ENCODE measurements at regions not wholly inside any gene's neighbourhood (a gene's known extent, or its start where the extent isn't known, plus 50 kb on each side); places are given as distances from the start of the nearest gene placed in this dataset.

DNA sequence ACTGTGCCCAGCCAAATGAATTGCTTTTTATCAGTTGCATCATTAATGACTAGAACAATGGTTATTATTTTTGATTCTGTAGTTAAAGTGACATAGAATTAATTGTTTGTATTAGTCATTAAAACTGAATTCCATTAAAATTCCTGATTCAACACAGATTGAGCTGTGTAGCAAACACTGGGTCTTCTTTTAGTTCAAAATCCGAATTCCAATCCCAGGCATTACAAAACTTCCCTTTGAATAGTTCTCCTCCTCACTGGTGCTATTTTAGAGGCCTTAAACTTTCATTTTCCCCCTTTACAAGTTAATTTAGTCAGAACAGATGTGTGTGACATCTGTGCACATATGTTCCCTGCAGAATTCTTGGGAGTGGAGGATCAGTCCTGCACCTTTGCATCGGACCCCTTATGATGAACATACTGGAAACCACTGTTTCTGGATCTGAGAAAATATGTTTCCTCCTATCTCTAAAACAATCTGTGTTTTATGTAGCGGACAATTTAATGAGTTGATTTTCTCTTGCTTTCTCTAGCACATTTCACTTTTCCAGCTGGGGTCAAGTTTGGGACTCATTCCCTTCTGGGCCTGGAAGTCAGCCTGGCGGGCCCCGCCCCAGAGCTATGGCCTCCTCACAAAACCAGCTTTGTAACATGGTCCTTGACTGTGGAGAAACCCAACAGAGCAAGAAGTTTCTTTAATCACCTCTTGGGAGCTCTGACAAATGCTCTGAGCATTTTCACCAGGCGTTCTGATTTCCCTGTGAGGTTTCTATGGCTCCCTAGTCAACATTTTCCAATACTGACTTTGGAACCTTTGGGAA, 87.9 kb upstream of the MAMDC2 start:
- no peak for DNase-seq

GRCh38 chr9:69961843-69962242, 81.8 kb upstream of the MAMDC2 start:
- DNase-seq: no peak

DNA sequence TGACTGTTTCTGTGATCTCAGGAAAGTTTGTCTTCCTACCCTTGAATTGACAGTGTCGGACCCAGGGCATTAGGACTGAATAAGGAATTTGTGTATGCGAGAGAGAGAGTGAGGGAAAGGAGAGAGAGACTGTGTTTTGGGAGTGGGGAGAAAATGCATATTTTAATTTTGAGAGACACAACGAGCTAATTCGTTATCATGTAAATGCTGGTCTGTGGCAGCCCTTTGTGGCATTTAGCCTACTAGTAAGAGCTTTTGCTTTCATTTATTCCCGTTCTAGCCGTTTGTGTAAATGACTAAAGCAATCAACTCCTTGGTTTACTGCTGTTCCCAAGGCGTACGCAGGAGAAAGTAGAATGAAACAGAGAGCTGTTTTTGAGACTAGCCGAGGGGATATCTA, 79.8 kb upstream of the MAMDC2 start:
- DNase-seq: no peak

GRCh38 chr9:69964446-69964845, 79.2 kb upstream of the MAMDC2 start:
- DNase-seq: no peak

DNA sequence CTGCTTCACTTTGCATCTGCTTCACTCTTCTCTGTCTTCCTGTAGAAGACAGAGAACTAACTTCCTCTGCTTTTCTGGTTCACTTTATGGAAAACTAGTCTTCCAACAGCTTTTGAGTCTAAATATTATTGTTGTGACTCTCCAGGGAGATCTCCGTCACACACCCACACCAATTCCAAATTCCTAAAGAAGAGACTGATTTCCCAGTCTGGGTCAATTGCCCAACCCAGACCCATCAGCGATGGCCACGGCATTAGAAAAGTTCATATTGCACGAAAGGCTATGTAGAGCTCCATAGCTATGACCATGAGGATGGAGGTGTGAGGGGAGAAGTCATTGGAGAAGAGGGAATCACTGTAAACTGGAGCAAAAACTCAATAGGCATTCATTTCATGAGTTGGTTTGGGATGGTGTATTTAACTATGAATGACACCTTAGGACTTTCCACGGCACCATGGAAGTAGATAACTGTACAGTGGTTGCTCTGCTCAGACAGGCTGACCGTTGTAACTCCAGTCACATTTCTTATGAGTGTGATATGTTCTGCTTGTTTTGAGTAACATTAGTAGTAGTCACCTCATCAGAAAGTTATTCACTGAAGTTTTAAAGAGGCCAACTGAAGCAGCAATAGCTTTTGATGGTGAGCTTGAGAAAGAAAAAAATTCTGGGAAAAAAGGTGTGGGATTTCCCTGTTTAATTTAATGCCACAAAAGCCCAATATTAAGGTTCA, 78.1 kb upstream of the MAMDC2 start:
- no peak for DNase-seq

GRCh38 chr9:69967344-69967743, 76.3 kb upstream of the MAMDC2 start:
- DNase-seq: no peak

DNA sequence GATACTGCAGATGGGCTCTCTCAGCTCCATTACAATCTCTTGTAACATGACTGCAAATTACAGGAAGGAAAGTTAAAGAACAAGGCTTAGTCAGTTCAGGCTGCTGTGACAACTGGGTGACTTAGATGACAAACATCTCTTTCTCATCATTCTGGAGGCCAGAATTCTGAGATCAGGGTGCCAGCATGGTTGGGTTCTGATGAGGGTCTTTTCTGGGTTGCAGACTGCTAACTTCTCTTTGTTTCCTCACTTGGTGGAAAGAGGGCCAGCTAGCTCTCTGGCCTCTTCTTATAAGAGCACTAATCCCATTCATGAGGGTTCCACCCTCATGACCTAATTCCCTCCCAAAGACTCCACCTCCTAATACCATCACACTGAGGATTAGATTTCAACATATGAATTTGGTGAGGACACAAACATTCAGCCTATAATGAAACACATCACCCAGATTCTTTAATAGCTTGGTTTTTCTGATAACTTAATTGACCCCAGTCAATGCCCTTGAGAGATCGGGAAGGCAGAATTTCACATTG, 73.6 kb upstream of the MAMDC2 start:
- no peak for DNase-seq

DNA sequence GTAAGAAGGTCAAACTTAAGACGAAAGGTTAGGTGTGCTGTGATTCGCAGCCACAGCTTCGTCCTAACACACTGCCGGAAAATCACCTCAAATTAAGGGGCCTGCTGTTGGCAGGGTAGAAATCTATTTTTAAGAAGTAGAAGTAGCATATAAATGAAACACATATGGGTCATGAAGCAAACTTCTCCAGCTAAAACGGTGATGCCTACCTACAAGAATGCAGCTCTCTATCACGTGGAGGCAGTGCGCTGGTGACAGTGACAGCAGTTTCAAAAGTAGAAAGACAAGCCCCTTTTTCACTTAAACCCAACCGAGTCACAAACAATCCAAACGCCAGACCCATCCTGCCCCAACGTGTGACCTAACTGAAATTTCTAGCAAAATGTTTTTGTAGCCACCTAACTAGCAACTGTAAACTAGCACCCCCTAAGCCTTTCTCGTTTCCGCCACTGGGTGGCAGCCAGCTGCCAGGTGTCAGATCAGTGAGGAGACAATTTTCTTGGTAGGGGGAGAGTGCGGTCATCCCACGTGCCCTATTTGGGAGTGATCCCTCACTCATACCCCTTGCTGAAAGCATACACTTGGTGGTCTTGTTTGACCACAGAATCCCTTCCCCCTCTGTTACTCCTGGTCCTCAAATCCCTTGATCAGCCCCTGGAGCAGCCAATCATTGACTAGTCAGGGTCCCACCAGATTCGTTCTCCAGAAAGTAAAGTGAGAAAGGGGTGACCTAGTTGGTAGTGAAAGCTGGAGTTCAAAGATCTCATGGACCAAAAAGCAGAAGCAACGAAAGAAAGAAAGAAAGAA, 71.8 kb upstream of the MAMDC2 start:
- peak in 1 of 2 experiments; percentile 9 for DNase-seq

- DNase-seq: no peak
Observed at GRCh38 chr9:69975681-69976080, 68.0 kb upstream of the MAMDC2 start.

DNA sequence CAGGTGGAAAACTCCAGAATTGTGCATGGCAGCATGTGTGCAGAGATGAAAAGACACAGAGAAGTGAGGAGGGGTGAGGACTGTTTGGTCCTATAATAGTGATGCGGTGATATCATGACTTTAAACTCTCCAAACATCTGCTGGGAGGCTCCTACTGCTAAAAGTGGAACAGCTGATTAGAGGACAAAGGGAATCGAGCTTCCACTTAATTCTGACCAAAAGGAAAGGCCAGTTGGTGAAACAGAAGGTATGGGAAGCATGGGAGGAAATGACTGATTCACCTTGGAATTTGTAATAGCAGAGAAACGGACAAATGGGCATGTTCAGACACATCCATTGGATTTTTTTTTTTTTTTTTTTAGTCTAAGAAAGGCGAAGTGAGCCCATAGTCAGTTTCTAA, 67.5 kb upstream of the MAMDC2 start:
- DNase-seq: no peak

DNA sequence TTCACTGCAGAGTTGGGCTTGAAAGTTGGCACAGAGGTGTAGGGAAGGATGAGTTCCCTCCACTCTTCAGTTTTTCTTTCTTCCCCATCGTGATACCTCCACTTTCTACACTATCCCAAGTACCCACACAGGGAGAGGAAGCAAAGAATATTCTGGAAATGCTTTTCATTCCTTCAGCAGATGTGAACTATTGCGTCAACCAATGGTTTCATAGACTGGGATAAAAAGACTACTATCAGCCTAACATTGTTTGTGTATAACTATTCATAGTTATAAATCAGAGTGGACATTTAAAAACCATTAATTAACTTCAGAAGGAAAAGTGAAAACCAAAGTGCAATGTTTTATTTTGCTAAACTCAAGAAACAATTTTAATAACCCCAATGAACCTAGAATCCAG, 63.6 kb upstream of the MAMDC2 start:
- DNase-seq: no peak

GRCh38 chr9:69980591-69980990, 63.1 kb upstream of the MAMDC2 start:
- DNase-seq: no peak

GRCh38 chr9:69981686-69982445, 61.8 kb upstream of the MAMDC2 start:
- DNase-seq: no peak

- DNase-seq: no peak
Observed at GRCh38 chr9:69984831-69985230, 58.8 kb upstream of the MAMDC2 start.

- no peak for DNase-seq
Observed at GRCh38 chr9:69985971-69986370, 57.7 kb upstream of the MAMDC2 start.

GRCh38 chr9:69986970-69987369, 56.7 kb upstream of the MAMDC2 start:
- no peak for DNase-seq

- DNase-seq: no peak
Observed at GRCh38 chr9:69987457-69987856, 56.2 kb upstream of the MAMDC2 start.

GRCh38 chr9:69993110-69993509, 50.5 kb upstream of the MAMDC2 start:
- no peak for DNase-seq
